Calu3 (cell line): ENCODE measurements at regions not wholly inside any gene's neighbourhood (a gene's known extent, or its start where the extent isn't known, plus 50 kb on each side); places are given as distances from the start of the nearest gene placed in this dataset.

Experiments
- BruUV-seq: library from RNA; stranded (reverse); fragments of 400-500 nt; replicated peaks from 2 replicates; lab custom pipeline; 2021; lab: Mats Ljungman, UMichigan
- CTCF ChIA-PET: fragments of 300-600 bp; sonication (Branson Sonifier 250); formaldehyde crosslinking; loops from one replicate; lab custom pipeline; 2022; ENCODE audit warnings: antibody characterized with exemption; lab: Charles Lee
- DNase-seq: peaks from one replicate; pipeline ENCODE4 v3.0.0; 2022
- H3K27ac Mint-ChIP-seq: one replicate; pipeline ENCODE4 v1.8.0; 2022; ENCODE audit warnings: mixed read lengths; ENCODE audit not compliant: unreplicated experiment
- H3K27me3 Mint-ChIP-seq: one replicate; pipeline ENCODE4 v1.8.0; 2022; ENCODE audit warnings: mixed read lengths; ENCODE audit not compliant: unreplicated experiment
- H3K36me3 Mint-ChIP-seq: one replicate; pipeline ENCODE4 v1.8.0; 2022; ENCODE audit warnings: mild to moderate bottlenecking, moderate library complexity, mixed read lengths; ENCODE audit not compliant: insufficient read depth, unreplicated experiment
- H3K4me1 Mint-ChIP-seq: one replicate; pipeline ENCODE4 v1.8.0; 2022; ENCODE audit warnings: mild to moderate bottlenecking, low read depth, mixed read lengths; ENCODE audit not compliant: unreplicated experiment
- H3K4me3 Mint-ChIP-seq: one replicate; pipeline ENCODE4 v1.8.0; 2022; ENCODE audit warnings: mild to moderate bottlenecking, low read depth, moderate library complexity, mixed read lengths; ENCODE audit not compliant: unreplicated experiment
- H3K9me3 Mint-ChIP-seq: one replicate; pipeline ENCODE4 v1.8.0; 2022; ENCODE audit warnings: low read depth, mixed read lengths; ENCODE audit not compliant: unreplicated experiment
- CTCF ChIP-seq: fragments of 200-600 bp; IDR thresholded peaks from one replicate; pipeline ENCODE4 v1.8.0; 2022; ENCODE audit warnings: antibody characterized with exemption; ENCODE audit not compliant: unreplicated experiment
- intact Hi-C: fragments of 100-400 bp; cut with micrococcal nuclease; formaldehyde crosslinking; loops from one replicate; pipeline ENCODE4 v1.10.0; 2022; ENCODE audit not compliant: unreplicated experiment

- intact Hi-C loops, result no loop called here
- no peak for TF ChIP-seq CTCF
- no TSS peak for BruUV-seq
- no peaks in the 10 kb centered on the region for H3K4me1 Mint-ChIP-seq
- DNase-seq, result no peak
- CTCF ChIA-PET, result no interaction called here
- H3K4me3 Mint-ChIP-seq, result no peak overlapping the region
- H3K9me3 Mint-ChIP-seq, result peaks cover 11% of the 10 kb centered on the region
- no peaks in the 10 kb centered on the region for H3K36me3 Mint-ChIP-seq
- H3K27me3 Mint-ChIP-seq, result no peaks in the 10 kb centered on the region
- no peak overlapping the region for H3K27ac Mint-ChIP-seq
These were observed 530.2 kb downstream of the EBF1 start for GRCh38 chr5:158569534-158569933.

GRCh38 chr5:158565017-158565789 is 534.5 kb downstream of the EBF1 start:
- no peak for TF ChIP-seq CTCF
- H3K4me1 Mint-ChIP-seq, result no peaks in the 10 kb centered on the region

GRCh38 chr5:158563760-158564390 is 535.8 kb downstream of the EBF1 start:
- no peak overlapping the region for H3K4me3 Mint-ChIP-seq
- H3K4me1 Mint-ChIP-seq, result no peaks in the 10 kb centered on the region

More at GRCh38 chr5:158565017-158565789, 534.5 kb downstream of the EBF1 start:
- Mint-ChIP-seq H3K27ac (no peak overlapping the region), H3K27me3 (no peaks in the 10 kb centered on the region), H3K9me3 (peaks cover 22% of the 10 kb centered on the region), H3K36me3 (no peaks in the 10 kb centered on the region), H3K4me3 (no peak overlapping the region)
- no TSS peak for BruUV-seq
- intact Hi-C loops, result no loop called here
- CTCF ChIA-PET, result interaction anchor here (0.7 kb wide), 1 partner anchor 147 kb away, joined by 3 read pairs; no protein-coding TSS in a partner anchor
- DNase-seq, result no peak

More at GRCh38 chr5:158563760-158564390, 535.8 kb downstream of the EBF1 start:
- CTCF ChIA-PET, result no interaction called here
- Mint-ChIP-seq H3K9me3 (peaks cover 23% of the 10 kb centered on the region), H3K36me3 (no peaks in the 10 kb centered on the region), H3K27ac (no peak overlapping the region), H3K27me3 (no peaks in the 10 kb centered on the region)
- no peak for DNase-seq
- TF ChIP-seq CTCF, result no peak
- no TSS peak for BruUV-seq
- intact Hi-C loops, result no loop called here
